HepG2 (cell line): ENCODE measurements at regions not wholly inside any gene's neighbourhood (a gene's known extent, or its start where the extent isn't known, plus 50 kb on each side); places are given as distances from the start of the nearest gene placed in this dataset.

Source experiments
- BCL6 ChIP-seq: IDR thresholded peaks from 2 replicates; pipeline ENCODE4 v1.6.1; 2016; ENCODE audit warnings: missing genetic modification reagents, missing compliant biosample characterization
- HCFC1 ChIP-seq: fragments of 150-350 bp; IDR thresholded peaks from 2 replicates; pipeline ENCODE4 v1.6.1; 2014; ENCODE audit warnings: low read depth, low read length
- HMGA1 ChIP-seq: sonication (generic); formaldehyde crosslinking; conservative IDR thresholded peaks from 2 replicates; pipeline ENCODE4 v1.4.0; 2020; ENCODE audit warnings: missing genetic modification reagents
- HNRNPL ChIP-seq: fragments of 200-400 bp; formaldehyde crosslinking; IDR thresholded peaks from 2 replicates; pipeline ENCODE4 v1.6.1; 2017; ENCODE audit warnings: mild to moderate bottlenecking, low read depth, low read length
- RERE ChIP-seq: IDR thresholded peaks from 2 replicates; pipeline ENCODE4 v1.6.1; 2016; ENCODE audit warnings: low read depth, missing genetic modification reagents, missing compliant biosample characterization
- SNAPC5 ChIP-seq: sonication (generic); formaldehyde crosslinking; IDR thresholded peaks from 2 replicates; pipeline ENCODE4 v1.8.1; 2023; ENCODE audit warnings: mild to moderate bottlenecking, missing genetic modification reagents, borderline replicate concordance
- ZFP36L2 ChIP-seq: sonication (generic); formaldehyde crosslinking; IDR thresholded peaks from 2 replicates; pipeline ENCODE4 v1.4.0; 2020; ENCODE audit warnings: missing genetic modification reagents
- ZNF276 ChIP-seq: sonication (generic); formaldehyde crosslinking; IDR thresholded peaks from 2 replicates; pipeline ENCODE4 v1.4.0; 2020; ENCODE audit warnings: mild to moderate bottlenecking, low read depth, missing genetic modification reagents
- ZNF33A ChIP-seq: sonication (generic); formaldehyde crosslinking; IDR thresholded peaks from 2 replicates; pipeline ENCODE4 v1.5.1; 2020; ENCODE audit warnings: missing genetic modification reagents, mild to moderate bottlenecking, moderate library complexity, borderline replicate concordance
- ZNF407 ChIP-seq: sonication (generic); formaldehyde crosslinking; IDR thresholded peaks from one replicate; pipeline ENCODE4 v1.5.1; 2020; ENCODE audit warnings: mild to moderate bottlenecking, missing genetic modification reagents; ENCODE audit errors: not compliant biosample characterization
- ZNF775 ChIP-seq: sonication (generic); formaldehyde crosslinking; IDR thresholded peaks from 2 replicates; pipeline ENCODE4 v1.4.0; 2020; ENCODE audit warnings: missing genetic modification reagents, mild to moderate bottlenecking, moderate library complexity, borderline replicate concordance
- ZNF790 ChIP-seq: sonication (generic); formaldehyde crosslinking; IDR thresholded peaks from 2 replicates; pipeline ENCODE4 v1.8.0; 2022; ENCODE audit warnings: missing genetic modification reagents, mild to moderate bottlenecking, borderline replicate concordance
- ZZZ3 ChIP-seq: sonication (generic); formaldehyde crosslinking; IDR thresholded peaks from 2 replicates; pipeline ENCODE4 v1.4.0; 2020; ENCODE audit warnings: missing genetic modification reagents, mild to moderate bottlenecking, borderline replicate concordance

- 0 out of 2 replicates have a peak, but pooled peaks have one; percentile 17 for TF ChIP-seq ZNF276 (CRISPR knock-in tag)
- no peak for TF ChIP-seq SNAPC5 (CRISPR knock-in tag)
- TF ChIP-seq ZNF33A, result no peak
- no peak for TF ChIP-seq ZNF775 (CRISPR knock-in tag)
- TF ChIP-seq HNRNPL, result no peak
- no peak for TF ChIP-seq ZNF407 (CRISPR knock-in tag)
- TF ChIP-seq HMGA1 (CRISPR knock-in tag), result no peak
- no peak for TF ChIP-seq ZNF790 (CRISPR knock-in tag)
- TF ChIP-seq HCFC1, result no peak
- TF ChIP-seq RERE (CRISPR knock-in tag), result peak; percentile 52; the same call in 1 of the 2 replicates
- TF ChIP-seq ZFP36L2 (CRISPR knock-in tag), result no peak
- no peak for TF ChIP-seq ZZZ3
- TF ChIP-seq BCL6, result peak; percentile 62; the same call in 1 of the 2 replicates
Measured at GRCh38 chr2:31812051-31812798, 198.6 kb downstream of the MEMO1 start (continued).
